GM12874 (cell line): ENCODE measurements at regions not wholly inside any gene's neighbourhood (a gene's known extent, or its start where the extent isn't known, plus 50 kb on each side); places are given as distances from the start of the nearest gene placed in this dataset.

Source experiments
- TF ChIP-seq, protein P1 (sequence below): IDR thresholded peaks from 2 replicates; pipeline ENCODE4 v1.5.1; 2011; ENCODE audit warnings: low read depth, mild to moderate bottlenecking, control low read depth, low read length, moderate library complexity; ENCODE audit not compliant: insufficient read depth

DNA sequence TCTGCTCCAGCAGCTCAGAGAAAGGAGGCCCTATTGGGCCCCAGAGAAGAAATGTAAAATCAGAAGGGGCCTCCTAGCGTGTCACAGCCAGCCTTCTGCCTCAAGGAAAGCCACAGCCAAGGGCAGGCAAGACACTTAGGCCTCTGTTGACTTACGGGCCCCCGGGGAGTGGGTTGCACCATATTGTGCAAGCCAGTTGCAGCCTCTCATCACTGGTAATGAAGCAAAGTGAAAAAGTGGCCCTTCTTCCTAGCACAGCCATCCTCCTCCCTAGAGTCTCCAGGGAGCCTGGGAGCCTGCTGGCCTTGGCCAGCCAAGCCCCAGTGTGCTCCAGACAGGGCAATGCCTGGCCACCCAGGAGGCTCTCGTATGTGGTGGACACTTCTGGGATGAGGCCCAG lies 56.2 kb upstream of the GDF10 start:
- TF ChIP-seq, protein P1, sequence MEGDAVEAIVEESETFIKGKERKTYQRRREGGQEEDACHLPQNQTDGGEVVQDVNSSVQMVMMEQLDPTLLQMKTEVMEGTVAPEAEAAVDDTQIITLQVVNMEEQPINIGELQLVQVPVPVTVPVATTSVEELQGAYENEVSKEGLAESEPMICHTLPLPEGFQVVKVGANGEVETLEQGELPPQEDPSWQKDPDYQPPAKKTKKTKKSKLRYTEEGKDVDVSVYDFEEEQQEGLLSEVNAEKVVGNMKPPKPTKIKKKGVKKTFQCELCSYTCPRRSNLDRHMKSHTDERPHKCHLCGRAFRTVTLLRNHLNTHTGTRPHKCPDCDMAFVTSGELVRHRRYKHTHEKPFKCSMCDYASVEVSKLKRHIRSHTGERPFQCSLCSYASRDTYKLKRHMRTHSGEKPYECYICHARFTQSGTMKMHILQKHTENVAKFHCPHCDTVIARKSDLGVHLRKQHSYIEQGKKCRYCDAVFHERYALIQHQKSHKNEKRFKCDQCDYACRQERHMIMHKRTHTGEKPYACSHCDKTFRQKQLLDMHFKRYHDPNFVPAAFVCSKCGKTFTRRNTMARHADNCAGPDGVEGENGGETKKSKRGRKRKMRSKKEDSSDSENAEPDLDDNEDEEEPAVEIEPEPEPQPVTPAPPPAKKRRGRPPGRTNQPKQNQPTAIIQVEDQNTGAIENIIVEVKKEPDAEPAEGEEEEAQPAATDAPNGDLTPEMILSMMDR = no peak

DNA sequence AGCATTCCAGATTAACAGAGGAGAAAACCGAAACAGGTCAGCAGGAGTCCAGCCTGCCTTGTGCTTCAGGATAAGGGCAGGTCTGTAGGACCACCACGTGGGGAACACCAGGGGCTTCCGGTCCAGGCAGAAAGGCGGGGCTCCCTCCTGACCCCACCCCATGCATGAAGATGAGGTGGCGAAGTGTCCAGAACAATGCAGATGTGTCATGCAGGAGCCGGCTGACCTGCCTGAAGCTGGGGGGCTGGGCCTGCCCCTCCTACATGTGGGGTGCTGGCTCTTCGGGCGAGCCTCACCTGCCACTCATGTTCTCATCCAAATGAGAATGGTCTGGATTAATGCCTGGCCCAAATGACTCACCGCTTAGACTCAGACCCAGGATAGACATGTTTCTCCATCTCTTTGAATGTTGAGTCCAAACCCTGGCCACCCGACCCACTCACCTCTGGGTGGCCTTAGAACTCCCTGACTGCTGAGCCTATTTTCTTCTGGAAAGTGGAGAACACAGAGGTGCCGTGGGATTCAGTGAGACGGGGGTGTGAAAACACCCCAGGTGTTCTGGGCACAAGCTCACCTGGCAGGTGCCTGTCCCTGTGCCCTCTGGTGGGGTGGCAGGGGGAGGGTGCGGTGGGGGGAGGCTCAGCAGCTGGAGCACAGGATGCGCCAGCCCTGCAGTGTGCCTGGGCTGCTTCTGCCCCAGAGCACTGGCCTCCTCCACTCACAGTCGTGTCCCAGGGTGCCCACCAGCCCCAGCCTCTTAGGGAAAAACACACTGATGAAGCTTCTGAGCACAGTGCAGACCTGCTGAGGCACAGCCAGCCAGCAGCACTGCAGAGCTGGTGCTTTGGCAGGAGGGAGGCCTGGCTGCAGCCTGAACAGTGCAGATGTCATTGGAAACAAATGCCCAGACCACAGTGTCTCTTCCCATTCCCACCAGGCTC lies 55.2 kb upstream of the GDF10 start:
- TF ChIP-seq, protein P1 = no peak

DNA sequence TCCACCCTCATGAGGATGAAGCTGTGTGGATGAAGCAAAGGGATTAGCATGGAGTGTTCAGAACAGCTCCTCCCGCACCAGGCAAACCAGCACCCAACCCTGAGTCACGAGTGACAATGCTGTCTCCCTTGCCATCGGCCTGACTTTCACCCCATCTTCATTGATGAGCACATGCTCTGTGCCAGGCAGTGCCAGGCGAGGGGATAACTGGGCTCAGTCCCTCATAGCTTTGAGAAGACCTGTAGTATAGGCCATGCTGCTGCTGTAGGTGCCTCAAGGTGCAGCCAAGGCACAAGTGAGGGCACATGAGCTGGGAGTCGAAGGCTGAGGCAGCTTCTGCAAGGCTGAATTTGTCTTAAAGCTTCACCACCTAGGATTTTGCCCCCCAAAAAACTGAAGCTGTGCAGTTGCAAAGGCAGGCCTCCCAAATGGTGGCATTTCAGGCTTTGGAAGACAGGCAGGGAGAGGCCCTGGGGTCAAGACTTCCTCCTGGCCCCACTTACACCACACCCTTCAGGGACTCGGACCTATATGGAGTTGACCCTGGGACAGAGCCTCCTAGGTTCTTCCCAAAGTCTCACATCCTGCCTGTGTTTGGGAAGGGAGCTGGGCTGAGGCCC lies 54.2 kb upstream of the GDF10 start:
- TF ChIP-seq, protein P1 = no peak

DNA sequence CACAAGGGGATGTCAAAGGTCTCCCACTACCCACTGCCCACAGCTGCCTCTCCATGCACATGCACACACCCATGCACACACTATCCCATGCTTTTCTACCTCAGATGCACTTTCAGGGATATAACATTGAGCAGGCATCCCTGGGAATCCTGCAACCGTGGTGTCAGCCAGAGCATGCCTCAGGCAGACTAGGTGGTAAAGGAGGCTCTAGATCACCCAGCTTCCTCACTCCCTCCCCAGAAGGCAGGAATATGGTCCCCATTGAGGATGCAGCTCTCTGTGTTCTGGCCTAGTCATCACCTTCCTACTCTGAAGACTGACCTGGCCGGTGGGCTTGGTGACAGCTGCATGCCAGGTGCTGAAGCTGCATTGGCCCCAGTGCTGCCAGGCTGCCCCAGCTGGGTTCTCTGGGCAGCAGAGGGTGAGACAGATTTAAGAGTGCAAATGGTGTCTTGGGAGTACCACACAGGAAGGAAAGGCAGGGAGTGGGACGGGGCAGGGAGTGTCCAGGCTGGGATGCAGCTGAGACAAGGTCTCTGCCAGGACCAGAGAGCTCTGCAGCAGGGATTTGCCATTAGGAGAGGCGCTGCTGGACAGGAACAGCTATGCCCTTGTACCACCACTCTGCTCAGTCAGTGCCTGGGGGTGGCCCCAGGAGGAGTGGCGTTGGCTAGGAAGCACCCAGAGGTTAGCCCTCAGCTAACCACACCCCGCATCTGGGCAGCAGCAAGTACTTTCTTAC lies 53.4 kb upstream of the GDF10 start:
- TF ChIP-seq, protein P1 = no peak

DNA sequence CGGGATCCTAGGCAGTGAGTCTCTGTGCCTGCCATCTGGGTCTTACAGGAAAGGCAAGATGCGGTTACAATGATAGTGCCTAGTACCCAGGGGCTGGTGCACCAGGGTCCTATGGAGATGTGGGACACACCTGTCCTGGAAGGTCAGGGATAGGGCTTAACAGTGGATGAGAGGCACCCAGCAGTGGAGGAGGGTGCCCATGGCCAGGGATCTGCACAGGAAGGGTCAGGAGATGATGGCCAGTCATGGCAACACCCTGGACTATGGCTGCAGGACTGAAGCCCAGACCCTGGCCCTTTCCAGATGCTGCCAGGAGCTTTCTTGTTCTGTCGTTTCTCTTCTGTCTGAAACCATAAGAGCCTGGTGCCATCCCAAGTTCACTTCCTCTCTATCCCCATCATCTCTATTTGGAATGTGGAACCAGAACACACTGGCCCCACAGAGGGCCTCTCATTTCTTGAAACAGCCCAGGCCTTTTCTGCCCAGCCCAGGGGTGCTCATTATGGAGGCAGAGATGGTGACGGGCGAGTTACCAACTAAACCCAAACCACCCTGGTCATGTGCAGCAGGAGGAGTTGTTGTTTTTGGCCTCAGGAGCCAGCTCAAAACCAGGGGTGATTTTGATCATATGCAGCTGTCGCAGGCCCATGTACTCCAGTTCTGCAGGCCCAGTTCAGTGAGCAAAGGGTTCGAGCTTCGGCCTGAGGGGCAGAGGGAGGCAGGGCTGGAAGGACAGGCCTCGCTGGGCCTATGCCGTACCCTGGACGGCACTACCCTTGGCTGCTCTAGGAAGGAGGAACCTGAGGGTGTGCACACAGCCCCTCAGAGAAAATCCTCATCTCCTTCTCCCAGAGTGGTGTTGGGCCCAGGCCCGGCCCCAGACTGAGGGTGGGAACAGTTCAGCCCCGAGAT lies 52.6 kb upstream of the GDF10 start:
- TF ChIP-seq, protein P1 = no peak

DNA sequence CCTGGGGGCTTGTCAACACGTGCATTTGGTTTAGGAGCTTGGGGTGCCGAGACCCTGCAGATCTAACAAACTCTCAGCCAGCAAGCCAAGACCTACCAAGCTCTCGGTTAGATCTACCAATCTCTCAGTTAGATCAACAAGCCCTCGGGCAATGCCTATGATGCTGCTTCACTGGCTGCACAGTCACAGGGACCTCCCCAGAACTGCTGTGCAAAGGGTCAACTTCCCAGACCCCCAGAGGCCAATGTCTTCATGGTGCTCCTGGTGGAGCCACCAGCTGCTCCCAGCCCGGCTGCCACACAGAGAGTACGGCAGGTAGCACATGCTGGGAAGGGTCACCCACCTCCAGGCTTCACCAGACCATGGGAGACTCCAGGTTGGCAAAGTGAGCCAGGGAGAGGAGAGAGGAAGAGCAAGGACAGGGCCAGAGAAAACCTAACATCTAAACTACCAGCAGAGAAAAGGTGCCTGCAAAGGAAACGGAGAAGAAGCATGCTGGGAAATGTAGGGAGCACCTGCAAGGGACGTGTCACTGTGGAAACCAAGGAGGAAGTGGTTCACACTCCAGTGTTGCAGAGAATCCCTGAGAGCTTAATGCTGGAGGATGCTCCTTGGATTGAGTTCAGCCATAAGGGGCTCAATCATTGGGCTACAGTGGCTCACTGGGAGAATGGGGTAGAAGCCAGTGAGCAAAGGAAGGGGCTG lies 51.5 kb upstream of the GDF10 start:
- TF ChIP-seq, protein P1 = no peak
